ENCODE measurements at regions not wholly inside any gene's neighbourhood (a gene's known extent, or its start where the extent isn't known, plus 50 kb on each side); places are given as distances from the start of the nearest gene placed in this dataset.

GRCh38 chr4:164683040-164683439 is 70.9 kb upstream of the SMIM31 start:
- Mint-ChIP-seq H3K9me3 (ENCODE audit: unreplicated experiment) (no peaks in the 10 kb centered on the region), H3K27me3 (ENCODE audit: insufficient read depth, unreplicated experiment) (no peaks in the 10 kb centered on the region), H3K27ac (ENCODE audit: low read depth, unreplicated experiment) (no peak overlapping the region), H3K4me3 (ENCODE audit: unreplicated experiment) (no peak overlapping the region), H3K4me1 (ENCODE audit: insufficient read depth, unreplicated experiment) (no peaks in the 10 kb centered on the region), H3K36me3 (ENCODE audit: insufficient read depth, unreplicated experiment) (no peaks in the 10 kb centered on the region)
- DNase-seq (ENCODE audit: unreplicated experiment): no peak
- POLR2A ChIA-PET: no interaction called here
- no peak for TF ChIP-seq CTCF (IDR thresholded peaks at IDR 0.05; ENCODE audit: unreplicated experiment)
- intact Hi-C loops (cut with micrococcal nuclease): no loop called here
- no TSS peak for BruUV-seq (replicated peaks)
- CTCF ChIA-PET: no interaction called here

GRCh38 chr4:164695650-164696049 is 58.3 kb upstream of the SMIM31 start:
- ChIA-PET CTCF (no interaction called here), POLR2A (no interaction called here)
- no peak for TF ChIP-seq CTCF (IDR thresholded peaks at IDR 0.05; ENCODE audit: unreplicated experiment)
- H3K4me3 Mint-ChIP-seq (ENCODE audit: unreplicated experiment): no peak overlapping the region
- peaks cover 7% of the 10 kb centered on the region for H3K9me3 Mint-ChIP-seq (ENCODE audit: unreplicated experiment)
- BruUV-seq (replicated peaks): no TSS peak
- intact Hi-C loops (cut with micrococcal nuclease): no loop called here
- no peak overlapping the region for H3K27ac Mint-ChIP-seq (ENCODE audit: low read depth, unreplicated experiment)
- H3K4me1 Mint-ChIP-seq (ENCODE audit: insufficient read depth, unreplicated experiment): no peaks in the 10 kb centered on the region
- no peaks in the 10 kb centered on the region for H3K36me3 Mint-ChIP-seq (ENCODE audit: insufficient read depth, unreplicated experiment)
- no peaks in the 10 kb centered on the region for H3K27me3 Mint-ChIP-seq (ENCODE audit: insufficient read depth, unreplicated experiment)
- DNase-seq (ENCODE audit: unreplicated experiment): no peak

GRCh38 chr4:164700471-164700870 is 53.5 kb upstream of the SMIM31 start:
- Mint-ChIP-seq H3K4me3 (ENCODE audit: unreplicated experiment) (no peak overlapping the region), H3K27ac (ENCODE audit: low read depth, unreplicated experiment) (no peak overlapping the region), H3K9me3 (ENCODE audit: unreplicated experiment) (peaks cover 6% of the 10 kb centered on the region), H3K27me3 (ENCODE audit: insufficient read depth, unreplicated experiment) (no peaks in the 10 kb centered on the region), H3K4me1 (ENCODE audit: insufficient read depth, unreplicated experiment) (peaks cover 5% of the 10 kb centered on the region), H3K36me3 (ENCODE audit: insufficient read depth, unreplicated experiment) (no peaks in the 10 kb centered on the region)
- POLR2A ChIA-PET: no interaction called here
- CTCF ChIA-PET: interaction anchor here (0.7 kb wide), 2 partner anchors 14 to 111 kb away, joined by 3 read pairs; no protein-coding TSS in a partner anchor
- no TSS peak for BruUV-seq (replicated peaks)
- no peak for TF ChIP-seq CTCF (IDR thresholded peaks at IDR 0.05; ENCODE audit: unreplicated experiment)
- intact Hi-C loops (cut with micrococcal nuclease): no loop called here
- peak; percentile 52 for DNase-seq (ENCODE audit: unreplicated experiment)

GRCh38 chr4:164701665-164702064 is 52.3 kb upstream of the SMIM31 start:
- no peaks in the 10 kb centered on the region for H3K9me3 Mint-ChIP-seq (ENCODE audit: unreplicated experiment)
- BruUV-seq (replicated peaks): no TSS peak
- POLR2A ChIA-PET: no interaction called here
- intact Hi-C loops (cut with micrococcal nuclease): no loop called here
- CTCF ChIA-PET: interaction anchor here (0.6 kb wide), 1 partner anchor 27 kb away, joined by 4 read pairs; no protein-coding TSS in a partner anchor
- no peak for TF ChIP-seq CTCF (IDR thresholded peaks at IDR 0.05; ENCODE audit: unreplicated experiment)
- H3K36me3 Mint-ChIP-seq (ENCODE audit: insufficient read depth, unreplicated experiment): no peaks in the 10 kb centered on the region
- peaks cover 5% of the 10 kb centered on the region for H3K4me1 Mint-ChIP-seq (ENCODE audit: insufficient read depth, unreplicated experiment)
- no peak overlapping the region for H3K27ac Mint-ChIP-seq (ENCODE audit: low read depth, unreplicated experiment)
- no peaks in the 10 kb centered on the region for H3K27me3 Mint-ChIP-seq (ENCODE audit: insufficient read depth, unreplicated experiment)
- H3K4me3 Mint-ChIP-seq (ENCODE audit: unreplicated experiment): no peak overlapping the region
- DNase-seq (ENCODE audit: unreplicated experiment): no peak

Measured in MCF 10A (cell line).